ENCODE measurements at regions not wholly inside any gene's neighbourhood (a gene's known extent, or its start where the extent isn't known, plus 50 kb on each side); places are given as distances from the start of the nearest gene placed in this dataset.

DNA sequence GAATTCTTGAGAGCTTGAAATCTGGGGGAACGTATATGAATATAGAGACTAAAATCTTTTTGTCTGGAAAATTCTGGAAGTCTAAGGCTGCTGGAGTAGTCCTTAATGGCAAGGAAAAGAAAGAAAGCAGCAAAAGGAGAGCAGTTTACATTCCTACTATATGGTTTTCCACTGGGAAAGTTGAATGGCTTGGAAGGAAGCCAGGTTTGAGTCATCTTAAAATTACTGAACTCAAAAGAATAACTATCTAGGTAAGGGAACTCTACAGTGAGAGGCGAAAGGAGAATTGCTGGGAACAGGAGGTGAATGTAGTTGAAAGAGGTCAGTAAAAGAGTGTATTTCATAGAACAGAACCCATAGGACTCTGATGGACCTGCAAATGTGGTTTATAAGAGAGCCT, 258.1 kb upstream of the EDIL3 start:
- no TSS peak for BruUV-seq (replicated peaks)
- ChIA-PET CTCF (no interaction called here), RAD21 (ENCODE audit: low non-redundant PET in 1 of 2, low total read pairs in 2 of 2, uncharacterized antibody in 2 of 2, unreplicated experiment in 2 of 2) (no interaction called here), POLR2A (no interaction called here)
- Histone ChIP-seq H3K36me3 (ENCODE audit: control insufficient read depth in 1 of 2, insufficient read depth in 2 of 2, low read length in 2 of 2) (no peaks in the 10 kb centered on the region), H4K20me1 (ENCODE audit: insufficient read depth) (no peaks in the 10 kb centered on the region), H2AFZ (ENCODE audit: low read depth, low read length, poor library complexity, severe bottlenecking) (no peak overlapping the region), H3K79me2 (ENCODE audit: insufficient read depth, low read length) (no peaks in the 10 kb centered on the region), H3K4me1 (ENCODE audit: control insufficient read depth in 1 of 2, insufficient read depth in 2 of 2, low read length in 2 of 2) (no peaks in the 10 kb centered on the region), H3K4me2 (ENCODE audit: low read length) (no peak overlapping the region), H3K27me3 (ENCODE audit: insufficient read depth, low read length) (no peaks in the 10 kb centered on the region), H3K4me3 (replicated peaks in 1 of 2; ENCODE audit: low read depth in 1 of 2, low read length in 2 of 2) (no peak overlapping the region), H3K9me3 (ENCODE audit: control insufficient read depth in 1 of 2, insufficient read depth in 1 of 2, low read depth in 1 of 2, low read length in 2 of 2) (no peaks in the 10 kb centered on the region), H3K9me2 (ENCODE audit: insufficient read depth) (no peaks in the 10 kb centered on the region), H3K27ac (ENCODE audit: low read depth, low read length) (no peak overlapping the region), H3K9ac (ENCODE audit: low read length) (no peak overlapping the region)
- intact Hi-C loops (cut with micrococcal nuclease) = no loop called here
- no peak for DNase-seq (ENCODE audit: low read depth, low spot score)
- TF ChIP-seq EGR1 (IDR thresholded peaks at IDR 0.05; ENCODE audit: low read depth) (no peak), TCF7L2 (IDR thresholded peaks at IDR 0.05; ENCODE audit: borderline replicate concordance, extremely low read depth, insufficient read depth, insufficient read length) (no peak), CEBPB (IDR thresholded peaks at IDR 0.05; ENCODE audit: low read depth) (no peak), JUND (IDR thresholded peaks at IDR 0.05) (no peak), ZNF274 (IDR thresholded peaks at IDR 0.05; ENCODE audit: low read depth, low read length) (no peak), EZH2phosphoT487 (IDR thresholded peaks at IDR 0.05; ENCODE audit: borderline replicate concordance) (no peak), RAD21 (IDR thresholded peaks at IDR 0.05; ENCODE audit: low read depth) (no peak), EZH2 (IDR thresholded peaks at IDR 0.05) (no peak)
- TF ChIP-seq, protein P1, sequence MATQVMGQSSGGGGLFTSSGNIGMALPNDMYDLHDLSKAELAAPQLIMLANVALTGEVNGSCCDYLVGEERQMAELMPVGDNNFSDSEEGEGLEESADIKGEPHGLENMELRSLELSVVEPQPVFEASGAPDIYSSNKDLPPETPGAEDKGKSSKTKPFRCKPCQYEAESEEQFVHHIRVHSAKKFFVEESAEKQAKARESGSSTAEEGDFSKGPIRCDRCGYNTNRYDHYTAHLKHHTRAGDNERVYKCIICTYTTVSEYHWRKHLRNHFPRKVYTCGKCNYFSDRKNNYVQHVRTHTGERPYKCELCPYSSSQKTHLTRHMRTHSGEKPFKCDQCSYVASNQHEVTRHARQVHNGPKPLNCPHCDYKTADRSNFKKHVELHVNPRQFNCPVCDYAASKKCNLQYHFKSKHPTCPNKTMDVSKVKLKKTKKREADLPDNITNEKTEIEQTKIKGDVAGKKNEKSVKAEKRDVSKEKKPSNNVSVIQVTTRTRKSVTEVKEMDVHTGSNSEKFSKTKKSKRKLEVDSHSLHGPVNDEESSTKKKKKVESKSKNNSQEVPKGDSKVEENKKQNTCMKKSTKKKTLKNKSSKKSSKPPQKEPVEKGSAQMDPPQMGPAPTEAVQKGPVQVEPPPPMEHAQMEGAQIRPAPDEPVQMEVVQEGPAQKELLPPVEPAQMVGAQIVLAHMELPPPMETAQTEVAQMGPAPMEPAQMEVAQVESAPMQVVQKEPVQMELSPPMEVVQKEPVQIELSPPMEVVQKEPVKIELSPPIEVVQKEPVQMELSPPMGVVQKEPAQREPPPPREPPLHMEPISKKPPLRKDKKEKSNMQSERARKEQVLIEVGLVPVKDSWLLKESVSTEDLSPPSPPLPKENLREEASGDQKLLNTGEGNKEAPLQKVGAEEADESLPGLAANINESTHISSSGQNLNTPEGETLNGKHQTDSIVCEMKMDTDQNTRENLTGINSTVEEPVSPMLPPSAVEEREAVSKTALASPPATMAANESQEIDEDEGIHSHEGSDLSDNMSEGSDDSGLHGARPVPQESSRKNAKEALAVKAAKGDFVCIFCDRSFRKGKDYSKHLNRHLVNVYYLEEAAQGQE (IDR thresholded peaks at IDR 0.05; ENCODE audit: low read depth) = no peak
- no peak for ATAC-seq

Data from HCT116 (cell line).